ENCODE measurements at regions not wholly inside any gene's neighbourhood (a gene's known extent, or its start where the extent isn't known, plus 50 kb on each side); places are given as distances from the start of the nearest gene placed in this dataset.

- DNase-seq: no peak
Observed at GRCh38 chr20:4509825-4510522, 176.3 kb upstream of the PRNP start.

GRCh38 chr20:4508773-4509172, 177.5 kb upstream of the PRNP start:
- DNase-seq: no peak

DNA sequence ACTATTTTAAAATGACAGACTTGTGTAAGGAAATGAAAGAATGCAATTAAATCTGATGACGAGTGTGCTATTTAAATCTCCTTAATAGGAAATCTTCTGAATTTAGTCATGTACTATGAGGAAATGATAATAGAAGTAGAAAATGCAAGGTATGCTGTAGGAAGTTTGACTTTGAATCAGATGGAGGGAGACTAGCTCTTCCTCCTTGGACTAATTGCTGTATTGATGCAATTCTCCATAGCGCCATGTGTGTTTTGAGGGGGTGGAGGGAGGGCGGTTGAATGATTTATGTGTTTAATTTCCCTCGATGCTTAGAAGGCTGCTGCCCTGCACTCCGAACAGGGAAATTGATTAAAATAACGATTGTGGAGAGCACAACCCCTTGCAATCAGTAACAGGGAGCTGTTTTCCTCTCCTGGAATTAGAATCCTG, 179.0 kb upstream of the PRNP start:
- no peak for DNase-seq

GRCh38 chr20:4504814-4505213, 181.4 kb upstream of the PRNP start:
- no peak for DNase-seq

GRCh38 chr20:4502756-4503155, 183.5 kb upstream of the PRNP start:
- DNase-seq: no peak

DNA sequence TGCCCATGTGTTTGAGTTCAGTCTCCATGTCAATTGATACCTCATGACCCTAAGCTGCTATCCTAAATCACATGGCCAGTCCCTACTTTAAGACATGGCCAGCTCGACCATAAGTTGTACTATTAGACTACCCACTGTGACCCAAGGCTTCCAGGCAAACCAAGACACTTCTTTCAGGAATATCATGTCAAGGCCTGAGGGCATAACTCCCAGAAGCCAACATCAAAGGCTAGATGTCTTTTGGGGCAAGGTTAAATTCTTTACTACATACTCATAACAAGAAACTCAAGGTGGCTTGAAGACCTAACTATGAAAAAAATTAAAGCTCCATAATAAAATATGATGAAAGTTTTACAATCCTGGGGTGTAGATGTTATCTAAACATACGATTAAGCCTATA, 192.9 kb upstream of the PRNP start:
- DNase-seq: no peak

- no peak for DNase-seq
Observed at GRCh38 chr20:4491643-4492042, 194.6 kb upstream of the PRNP start.

DNA sequence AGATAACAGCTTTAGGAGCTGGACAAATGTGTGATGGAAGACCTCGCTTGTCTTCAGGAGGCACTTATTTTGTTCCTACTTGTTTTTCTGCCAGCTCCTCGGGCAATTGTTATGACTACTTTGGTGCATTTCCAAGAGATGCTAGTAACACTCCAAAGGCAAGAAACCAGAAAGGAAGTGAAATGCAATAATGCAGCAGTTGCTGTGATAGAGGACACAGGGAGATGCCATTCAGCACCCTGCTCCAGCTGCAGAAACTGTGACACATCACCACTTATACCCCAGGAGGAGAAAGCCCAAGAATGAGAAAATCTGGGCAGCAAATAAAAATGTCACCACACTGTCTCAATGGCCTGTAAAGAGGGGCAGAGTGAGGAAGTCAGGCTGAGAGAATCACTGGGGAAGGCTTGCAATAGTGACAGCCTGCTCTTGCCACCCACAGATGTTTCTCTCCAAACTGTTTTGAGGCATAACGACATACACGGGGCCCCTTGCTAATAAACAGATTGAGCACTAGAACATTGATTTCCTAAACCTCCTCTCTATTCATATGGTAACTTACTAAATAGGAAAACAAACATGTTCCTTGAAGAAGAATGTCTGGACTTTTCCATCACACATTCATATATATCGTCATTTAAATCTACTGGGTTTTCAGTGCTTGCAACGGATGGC, 195.5 kb upstream of the PRNP start:
- DNase-seq: no peak

GRCh38 chr20:4490045-4490444, 196.2 kb upstream of the PRNP start:
- no peak for DNase-seq

DNA sequence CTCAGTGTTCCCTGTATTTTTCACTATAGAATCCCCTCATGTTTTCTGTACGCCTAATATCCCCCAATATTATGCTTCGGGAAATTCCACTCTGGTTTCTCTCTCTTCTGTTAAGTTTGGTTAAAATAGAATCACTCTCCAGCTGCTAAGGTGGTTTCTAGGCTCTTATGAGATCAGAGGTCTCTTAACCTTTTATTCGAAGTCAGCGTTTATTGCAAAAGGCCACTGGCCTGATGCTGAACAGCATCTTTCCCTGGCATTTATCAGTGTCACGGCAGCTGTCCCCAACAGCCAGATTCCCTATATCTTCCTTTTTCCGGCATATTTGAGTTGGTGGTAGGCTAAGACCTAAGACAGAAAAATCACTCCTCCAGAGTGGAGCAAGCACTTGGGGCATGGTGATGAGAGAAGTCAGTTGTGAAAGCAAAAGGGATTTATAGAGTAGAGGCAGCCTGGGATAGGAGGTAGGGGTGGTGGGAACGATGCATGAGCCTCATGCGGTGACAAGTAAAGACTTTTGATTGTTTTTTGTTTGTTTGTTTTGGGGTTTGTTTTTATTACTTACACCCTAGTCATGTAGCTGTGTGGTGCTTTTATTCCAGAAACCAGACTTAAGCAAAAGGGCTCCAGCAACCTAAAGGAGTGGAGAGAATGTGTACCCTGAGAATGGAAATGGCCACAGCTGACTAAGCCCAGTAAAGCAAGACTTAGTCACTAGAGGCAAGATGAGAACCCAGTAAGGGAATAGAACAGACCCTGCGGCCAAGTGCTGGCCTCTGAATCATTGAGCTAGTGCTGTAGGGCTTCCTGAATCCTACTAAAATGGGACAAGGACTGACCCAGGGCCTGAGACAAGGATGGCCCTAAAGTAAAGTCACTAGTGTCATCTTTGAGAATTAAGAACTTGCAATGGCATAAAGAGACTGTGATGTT, 197.6 kb upstream of the PRNP start:
- no peak for DNase-seq

GRCh38 chr20:4484379-4484997, 201.8 kb upstream of the PRNP start:
- no peak for DNase-seq

GRCh38 chr20:4483961-4484360, 202.3 kb upstream of the PRNP start:
- no peak for DNase-seq

DNA sequence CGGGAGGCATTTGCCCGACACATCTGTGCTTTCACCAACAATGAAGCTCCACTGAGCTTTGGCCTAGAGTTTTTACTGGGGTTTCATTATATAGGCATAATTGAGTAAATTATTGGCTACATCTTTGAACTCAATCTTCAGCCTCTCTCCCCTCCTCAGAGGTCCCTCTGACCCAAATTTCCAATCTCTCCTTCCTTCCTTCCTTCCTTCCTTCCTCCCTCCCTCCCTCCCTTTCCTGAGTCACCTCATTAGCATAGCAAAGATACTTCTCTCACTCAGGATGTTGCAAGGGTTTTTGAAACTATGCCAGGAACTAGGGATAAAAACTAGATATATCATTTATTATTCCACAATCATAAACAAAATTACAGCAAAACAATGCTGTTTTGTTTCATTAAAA, 202.8 kb upstream of the PRNP start:
- DNase-seq: no peak

DNA sequence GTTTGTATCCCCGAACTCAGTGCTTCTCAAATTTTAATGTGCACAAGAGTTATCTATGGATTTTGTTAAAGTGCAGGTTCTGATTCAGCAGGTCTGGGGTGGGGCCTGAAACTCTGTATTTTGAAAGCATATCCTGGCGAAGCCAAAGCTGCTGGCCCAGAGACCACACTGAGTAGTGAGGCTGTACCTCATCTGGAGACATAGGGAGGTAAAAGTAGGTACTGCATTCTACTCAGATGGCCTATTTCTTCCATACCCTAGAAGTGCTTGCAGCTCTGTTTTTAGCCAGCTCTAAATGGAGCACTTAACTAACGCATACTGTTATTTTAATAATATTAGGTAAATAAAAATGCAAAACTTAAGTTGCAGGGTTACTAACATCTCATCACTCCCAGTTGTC, 206.2 kb upstream of the PRNP start:
- no peak for DNase-seq

- no peak for DNase-seq
Observed at GRCh38 chr20:4476903-4477500, 209.3 kb upstream of the PRNP start.

DNA sequence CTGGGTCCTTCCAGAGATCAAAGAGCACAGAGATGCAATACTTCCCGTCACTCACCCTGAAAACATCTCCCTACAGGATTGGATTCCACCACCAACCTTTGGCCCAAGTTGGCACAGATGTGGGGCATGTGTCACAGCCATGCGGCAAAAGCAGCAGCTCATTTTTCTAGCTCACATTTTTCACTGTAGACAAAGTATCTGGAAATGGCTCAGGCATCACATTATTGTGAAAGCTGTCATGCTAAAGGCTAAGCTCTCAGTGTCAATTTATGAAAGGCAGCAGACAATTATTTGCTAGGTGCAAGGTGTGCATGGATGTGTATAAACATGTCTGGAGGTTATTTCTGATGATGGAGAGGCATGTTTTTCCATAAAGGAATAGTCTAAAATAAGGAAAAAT, 213.3 kb upstream of the PRNP start:
- no peak for DNase-seq

GRCh38 chr20:4471221-4471620, 215.0 kb upstream of the PRNP start:
- no peak for DNase-seq

DNA sequence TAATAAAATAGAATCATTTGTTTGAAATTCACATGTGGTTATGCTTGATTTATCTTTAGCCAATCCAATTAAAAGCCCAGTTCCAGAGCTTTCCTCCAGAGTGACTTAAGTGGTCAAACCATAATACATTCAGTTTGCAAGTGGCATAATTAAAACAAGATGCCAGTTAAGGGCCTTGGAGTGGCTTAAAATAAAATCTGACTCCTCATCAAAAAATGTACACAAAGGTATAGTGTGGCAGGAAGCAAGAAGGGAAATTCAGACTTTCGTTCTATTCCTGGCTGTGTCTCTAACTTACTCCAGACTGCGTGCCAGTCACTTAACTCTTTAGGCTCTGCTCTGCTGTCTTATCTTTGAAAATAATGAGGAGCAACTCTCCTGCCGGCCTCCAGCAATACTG, 215.9 kb upstream of the PRNP start:
- DNase-seq: no peak

DNA sequence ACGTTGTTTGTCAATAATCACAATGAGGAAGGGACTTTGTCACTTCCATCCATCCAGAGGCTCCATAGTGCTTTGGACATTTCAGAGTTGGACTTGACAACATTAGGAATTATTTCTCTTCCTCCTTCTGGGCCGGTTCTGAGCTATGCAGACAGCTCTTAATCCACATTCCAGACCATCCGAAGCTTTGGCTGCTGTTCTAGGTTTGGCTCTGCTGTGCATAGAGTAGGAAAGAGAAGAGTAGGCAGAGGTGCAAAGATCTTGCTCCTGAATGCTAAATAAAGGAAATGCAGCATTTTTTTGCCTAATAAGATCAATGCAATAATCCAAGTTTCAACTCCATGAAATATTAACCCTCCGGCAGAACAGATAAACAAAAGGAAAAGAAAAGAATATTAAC, 216.3 kb upstream of the PRNP start:
- DNase-seq: no peak

DNA sequence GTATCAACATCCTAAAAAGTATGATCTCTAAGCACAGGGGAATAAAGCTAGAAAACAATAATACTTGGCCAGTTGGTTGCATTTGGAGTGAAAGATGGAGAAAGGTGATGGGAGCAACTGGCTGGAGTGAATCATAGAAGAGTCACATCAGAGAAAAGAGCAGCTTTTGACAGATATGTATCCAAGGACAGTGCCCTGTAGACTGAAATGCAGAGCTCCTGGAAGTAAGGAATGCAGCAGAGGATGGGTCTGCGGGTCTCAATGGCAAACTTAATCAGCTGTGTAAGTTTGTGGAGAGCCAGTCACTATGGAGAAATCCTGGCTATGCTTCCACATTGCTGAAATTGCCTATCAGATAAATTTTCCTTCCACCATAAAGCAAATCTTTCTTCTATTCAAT, 218.1 kb upstream of the PRNP start:
- no peak for DNase-seq

DNA sequence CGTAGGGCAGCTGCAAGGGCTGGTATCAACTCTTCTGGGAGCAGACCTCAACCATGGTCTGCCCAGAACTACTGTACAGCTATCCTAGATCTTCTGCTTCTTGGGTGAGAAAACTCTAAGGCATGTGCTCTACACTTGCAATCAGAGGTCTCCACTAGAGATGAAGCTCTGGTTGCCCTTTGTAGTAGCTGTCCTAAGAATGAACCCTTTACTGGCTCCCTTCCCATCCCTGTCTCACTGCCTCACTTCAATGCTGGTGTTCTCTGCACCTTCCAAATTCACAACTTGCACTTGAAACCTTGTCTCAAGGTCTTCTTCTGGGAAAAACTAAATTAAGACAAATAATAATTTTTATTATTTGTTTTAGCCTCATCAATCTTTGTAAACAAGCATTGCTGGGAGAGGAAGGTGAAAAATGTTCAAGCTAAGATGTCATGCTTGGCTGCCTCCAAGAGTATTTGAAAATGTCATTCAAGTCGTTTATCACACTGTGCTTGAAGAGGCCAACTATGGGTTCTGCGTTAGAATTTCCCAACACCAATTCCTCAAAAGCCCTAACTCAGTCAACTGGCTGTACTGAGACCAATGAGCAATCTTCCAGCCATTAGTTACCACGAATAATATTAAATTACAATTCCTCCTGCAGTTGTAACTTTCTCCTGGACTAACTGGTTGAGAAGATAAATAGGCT, 216.9 kb upstream of the ADRA1D start:
- no peak for DNase-seq

GRCh38 chr20:4465212-4465611, 216.1 kb upstream of the ADRA1D start:
- no peak for DNase-seq

All from activated CD4-positive, alpha-beta T cell treated with anti-CD3 and anti-CD28 coated beads for 4 hours (primary cell).